ENCODE measurements at regions not wholly inside any gene's neighbourhood (a gene's known extent, or its start where the extent isn't known, plus 50 kb on each side); places are given as distances from the start of the nearest gene placed in this dataset.

DNA sequence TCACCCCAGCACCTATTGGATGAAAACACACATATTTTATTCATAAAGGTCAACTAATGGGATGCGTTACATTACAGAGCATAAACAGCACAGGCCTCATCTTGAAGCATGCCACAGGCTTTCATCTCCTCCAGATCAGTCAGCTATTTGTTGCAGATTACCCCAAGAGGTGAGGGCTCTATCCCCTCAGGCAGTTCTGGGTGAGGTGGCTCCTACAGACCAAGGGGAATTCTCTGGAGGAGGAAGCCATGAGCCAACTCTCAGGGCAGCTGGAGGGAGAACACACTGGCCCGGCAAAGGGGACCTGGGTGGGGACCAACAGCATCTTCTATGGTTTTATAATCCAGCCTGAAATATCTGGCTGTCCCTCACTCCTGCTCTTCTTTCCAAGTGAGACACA is 126.4 kb upstream of the BTBD3 start:
- Histone ChIP-seq H3K36me3 (replicated peaks; ENCODE audit: insufficient read depth, low read length) (no peaks in the 10 kb centered on the region), H3K9ac (ENCODE audit: low read length) (no peak overlapping the region), H3K9me3 (replicated peaks; ENCODE audit: insufficient read depth, low read length) (no peaks in the 10 kb centered on the region), H3F3A (ENCODE audit: insufficient read depth, low read length) (no peaks in the 10 kb centered on the region), H3K79me2 (ENCODE audit: low read length) (no peaks in the 10 kb centered on the region), H3K4me1 (ENCODE audit: low read length) (no peaks in the 10 kb centered on the region), H3K27ac (ENCODE audit: low read length) (no peak overlapping the region), H4K20me1 (ENCODE audit: insufficient read depth, low read length) (no peaks in the 10 kb centered on the region), H3K9me2 (replicated peaks; ENCODE audit: insufficient read depth, low read length) (no peaks in the 10 kb centered on the region), H2AFZ (ENCODE audit: low read length) (no peak overlapping the region), H3K4me3 (ENCODE audit: low read length) (no peak overlapping the region), H3K27me3 (replicated peaks; ENCODE audit: insufficient read depth, low read length) (no peaks in the 10 kb centered on the region), H3K4me2 (ENCODE audit: low read depth, low read length) (no peak overlapping the region)
- TF ChIP-seq CTCF (IDR thresholded peaks at IDR 0.05; ENCODE audit: low read length) = no peak
- TF ChIP-seq EZH2phosphoT487 (IDR thresholded peaks at IDR 0.05; ENCODE audit: low read length) = no peak
- no peak for TF ChIP-seq EZH2 (optimal IDR thresholded peaks at IDR 0.05; ENCODE audit: low read depth, low read length)
- no peak for DNase-seq

DNA sequence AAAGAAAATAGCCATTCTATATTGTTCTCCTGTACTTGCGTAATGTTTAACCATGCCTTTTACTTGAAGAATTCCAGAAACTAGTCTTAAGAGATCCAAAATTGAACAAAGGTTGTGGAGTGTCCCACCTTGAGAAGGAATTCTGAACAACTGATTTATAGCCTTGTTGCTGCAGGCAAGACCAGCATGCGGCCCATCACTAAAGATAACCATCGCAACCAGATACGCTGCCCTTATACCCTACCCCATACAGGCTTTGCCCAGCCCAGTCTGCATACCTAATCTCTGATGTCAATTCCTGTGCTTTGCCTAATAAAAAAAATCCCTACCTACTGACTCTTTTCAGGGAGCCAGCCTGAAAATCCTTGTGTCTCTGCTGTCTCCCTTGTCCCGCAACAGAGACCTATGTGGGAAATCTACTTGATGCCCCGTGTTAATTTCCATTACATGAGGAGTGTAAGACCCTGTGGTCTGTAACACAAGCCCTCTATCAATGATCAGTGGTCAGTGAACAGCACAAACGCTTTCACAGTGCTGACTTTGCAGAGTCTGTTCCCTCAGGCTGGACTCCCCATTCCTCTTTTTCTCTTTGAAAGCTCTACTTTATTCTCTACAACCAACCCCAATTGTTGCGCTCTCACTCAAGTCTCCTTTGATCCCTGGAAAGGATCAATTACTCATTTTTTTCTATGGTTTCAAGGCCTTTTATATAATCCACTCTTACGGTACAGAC is 125.7 kb upstream of the BTBD3 start:
- H3K9me3 ChIP-seq (replicated peaks; ENCODE audit: insufficient read depth, low read length) = no peaks in the 10 kb centered on the region
- no peak overlapping the region for H2AFZ ChIP-seq (ENCODE audit: low read length)
- no peak overlapping the region for H3K4me3 ChIP-seq (ENCODE audit: low read length)
- no peaks in the 10 kb centered on the region for H3K4me1 ChIP-seq (ENCODE audit: low read length)
- H3K9me2 ChIP-seq (replicated peaks; ENCODE audit: insufficient read depth, low read length) = no peaks in the 10 kb centered on the region
- DNase-seq = no peak
- H3K27ac ChIP-seq (ENCODE audit: low read length) = no peak overlapping the region
- no peak overlapping the region for H3K9ac ChIP-seq (ENCODE audit: low read length)
- H3K79me2 ChIP-seq (ENCODE audit: low read length) = no peaks in the 10 kb centered on the region
- H4K20me1 ChIP-seq (ENCODE audit: insufficient read depth, low read length) = no peaks in the 10 kb centered on the region
- TF ChIP-seq CTCF (IDR thresholded peaks at IDR 0.05; ENCODE audit: low read length) (no peak), EZH2phosphoT487 (IDR thresholded peaks at IDR 0.05; ENCODE audit: low read length) (no peak), EZH2 (optimal IDR thresholded peaks at IDR 0.05; ENCODE audit: low read depth, low read length) (no peak)
- H3K36me3 ChIP-seq (replicated peaks; ENCODE audit: insufficient read depth, low read length) = no peaks in the 10 kb centered on the region
- no peaks in the 10 kb centered on the region for H3K27me3 ChIP-seq (replicated peaks; ENCODE audit: insufficient read depth, low read length)
- no peaks in the 10 kb centered on the region for H3F3A ChIP-seq (ENCODE audit: insufficient read depth, low read length)
- H3K4me2 ChIP-seq (ENCODE audit: low read depth, low read length) = no peak overlapping the region

- H4K20me1 ChIP-seq (ENCODE audit: insufficient read depth, low read length) = no peaks in the 10 kb centered on the region
- no peaks in the 10 kb centered on the region for H3K9me3 ChIP-seq (replicated peaks; ENCODE audit: insufficient read depth, low read length)
- no peak overlapping the region for H3K4me2 ChIP-seq (ENCODE audit: low read depth, low read length)
- H3K4me1 ChIP-seq (ENCODE audit: low read length) = no peaks in the 10 kb centered on the region
- H2AFZ ChIP-seq (ENCODE audit: low read length) = no peak overlapping the region
- H3K27me3 ChIP-seq (replicated peaks; ENCODE audit: insufficient read depth, low read length) = no peaks in the 10 kb centered on the region
- no peaks in the 10 kb centered on the region for H3F3A ChIP-seq (ENCODE audit: insufficient read depth, low read length)
- DNase-seq = no peak
- no peaks in the 10 kb centered on the region for H3K79me2 ChIP-seq (ENCODE audit: low read length)
- H3K9ac ChIP-seq (ENCODE audit: low read length) = no peak overlapping the region
- no peaks in the 10 kb centered on the region for H3K9me2 ChIP-seq (replicated peaks; ENCODE audit: insufficient read depth, low read length)
- no peaks in the 10 kb centered on the region for H3K36me3 ChIP-seq (replicated peaks; ENCODE audit: insufficient read depth, low read length)
- TF ChIP-seq CTCF (IDR thresholded peaks at IDR 0.05; ENCODE audit: low read length) = no peak
- H3K4me3 ChIP-seq (ENCODE audit: low read length) = no peak overlapping the region
- no peak overlapping the region for H3K27ac ChIP-seq (ENCODE audit: low read length)
Measured at GRCh38 chr20:11792568-11792953, 125.1 kb upstream of the BTBD3 start.
